ENCODE measurements at regions not wholly inside any gene's neighbourhood (a gene's known extent, or its start where the extent isn't known, plus 50 kb on each side); places are given as distances from the start of the nearest gene placed in this dataset.

- TF ChIP-seq ZNF565 (CRISPR knock-in tag; conservative IDR thresholded peaks at IDR 0.05; ENCODE audit: low read depth) (no peak), ESRRG (CRISPR knock-in tag; IDR thresholded peaks at IDR 0.05) (no peak), TOX (CRISPR knock-in tag; IDR thresholded peaks at IDR 0.05; ENCODE audit: borderline replicate concordance) (no peak), ZNF70 (CRISPR knock-in tag; IDR thresholded peaks at IDR 0.05) (no peak), ISL1 (CRISPR knock-in tag; IDR thresholded peaks at IDR 0.05) (no peak), PATZ1 (CRISPR knock-in tag; IDR thresholded peaks at IDR 0.05; ENCODE audit: borderline replicate concordance) (no peak), RARB (CRISPR knock-in tag; IDR thresholded peaks at IDR 0.05) (no peak), OSR1 (CRISPR knock-in tag; IDR thresholded peaks at IDR 0.05) (no peak), TSHZ2 (CRISPR knock-in tag; IDR thresholded peaks at IDR 0.05) (no peak), POU6F1 (CRISPR knock-in tag; IDR thresholded peaks at IDR 0.05; ENCODE audit: borderline replicate concordance, low read depth) (no peak), SNAI2 (CRISPR knock-in tag; IDR thresholded peaks at IDR 0.05) (no peak), BACH2 (CRISPR knock-in tag; IDR thresholded peaks at IDR 0.05; ENCODE audit: borderline replicate concordance) (no peak), ARNTL (CRISPR knock-in tag; IDR thresholded peaks at IDR 0.05; ENCODE audit: borderline replicate concordance, low read depth) (no peak), ZC3H10 (CRISPR knock-in tag; IDR thresholded peaks at IDR 0.05) (no peak), PPARA (CRISPR knock-in tag; IDR thresholded peaks at IDR 0.05; ENCODE audit: borderline replicate concordance) (no peak), CSDC2 (CRISPR knock-in tag; IDR thresholded peaks at IDR 0.05) (no peak), GLIS3 (CRISPR knock-in tag; IDR thresholded peaks at IDR 0.05) (no peak)
Observed at GRCh38 chr14:49121246-49121645, 464.9 kb downstream of the RPS29 start.

GRCh38 chr14:49114161-49114893 lies 471.9 kb downstream of the RPS29 start:
- TF ChIP-seq ZNF70 (CRISPR knock-in tag; IDR thresholded peaks at IDR 0.05) (no peak), ZC3H10 (CRISPR knock-in tag; IDR thresholded peaks at IDR 0.05) (no peak), ZFP3 (CRISPR knock-in tag; IDR thresholded peaks at IDR 0.05) (no peak), PPARA (CRISPR knock-in tag; IDR thresholded peaks at IDR 0.05; ENCODE audit: borderline replicate concordance) (no peak), ISL1 (CRISPR knock-in tag; IDR thresholded peaks at IDR 0.05) (no peak), ARNTL (CRISPR knock-in tag; IDR thresholded peaks at IDR 0.05; ENCODE audit: borderline replicate concordance, low read depth) (no peak), CSRNP3 (CRISPR knock-in tag; IDR thresholded peaks at IDR 0.05) (no peak), CSDC2 (CRISPR knock-in tag; IDR thresholded peaks at IDR 0.05) (no peak), ESRRG (CRISPR knock-in tag; IDR thresholded peaks at IDR 0.05) (no peak), TSHZ2 (CRISPR knock-in tag; IDR thresholded peaks at IDR 0.05) (no peak), BACH2 (CRISPR knock-in tag; IDR thresholded peaks at IDR 0.05; ENCODE audit: borderline replicate concordance) (no peak), RARB (CRISPR knock-in tag; IDR thresholded peaks at IDR 0.05) (no peak), TCF4 (CRISPR knock-in tag; IDR thresholded peaks at IDR 0.05; ENCODE audit: borderline replicate concordance) (no peak), SNAI2 (CRISPR knock-in tag; IDR thresholded peaks at IDR 0.05) (no peak), OSR1 (CRISPR knock-in tag; IDR thresholded peaks at IDR 0.05) (no peak), ZNF8 (CRISPR knock-in tag; IDR thresholded peaks at IDR 0.05) (no peak)
- no peak for ATAC-seq

More at GRCh38 chr14:49121246-49121645, 464.9 kb downstream of the RPS29 start:
- ATAC-seq: no peak

Data from SK-N-SH treated with all-trans-retinoic acid at 6 μM for 48 hours (cell line).